CD14-positive monocyte (primary cell): ENCODE measurements at regions not wholly inside any gene's neighbourhood (a gene's known extent, or its start where the extent isn't known, plus 50 kb on each side); places are given as distances from the start of the nearest gene placed in this dataset.

Experiments
- DNase-seq, 3 donors: peaks; one replicate each; pipeline ENCODE4 v3.0.0-alpha.2; 2011 to 2022
- H2AFZ ChIP-seq: 2 replicates; pipeline ENCODE4 v1.6.0; 2012; ENCODE audit warnings: mild to moderate bottlenecking, low read depth, low read length, inconsistent platforms; ENCODE audit not compliant: insufficient read depth, poor library complexity, severe bottlenecking
- H3K27ac ChIP-seq, 2 donors: 1 replicate in 1 of 2; 2 replicates in 1 of 2; pipeline ENCODE4 v1.5.1; 2012 to 2013; ENCODE audit warnings: low read length in 2 of 2, control low read depth in 1 of 2, inconsistent platforms in 1 of 2, low read depth in 1 of 2, mild to moderate bottlenecking in 1 of 2
- H3K27me3 ChIP-seq, 2 donors: one replicate each; pipeline versions ENCODE4 v1.6.0 to v1.6.1; 2011 to 2013; ENCODE audit warnings: low read length in 2 of 2; ENCODE audit not compliant: control insufficient read depth in 2 of 2, insufficient read depth in 2 of 2
- H3K36me3 ChIP-seq, 2 donors: replicated peaks in 1 of 2; 1 replicate in 1 of 2; 2 replicates in 1 of 2; pipeline versions ENCODE4 v1.5.1 to v1.6.1; 2012 to 2013; ENCODE audit warnings: low read length in 2 of 2, control low read depth in 1 of 2, inconsistent platforms in 1 of 2, mild to moderate bottlenecking in 1 of 2; ENCODE audit not compliant: insufficient read depth in 2 of 2, control insufficient read depth in 1 of 2
- H3K4me1 ChIP-seq, 2 donors: 1 replicate in 1 of 2; 2 replicates in 1 of 2; pipeline versions ENCODE4 v1.5.1 to v1.6.1; 2012 to 2013; ENCODE audit warnings: low read length in 2 of 2, control low read depth in 1 of 2, inconsistent platforms in 1 of 2, mild to moderate bottlenecking in 1 of 2, moderate library complexity in 1 of 2; ENCODE audit not compliant: insufficient read depth in 2 of 2, control insufficient read depth in 1 of 2
- H3K4me2 ChIP-seq: replicated peaks from 2 replicates; pipeline ENCODE3; 2012; ENCODE audit warnings: low read length, moderate library complexity, mild to moderate bottlenecking; ENCODE audit not compliant: poor library complexity, severe bottlenecking; ENCODE audit errors: extremely low read depth
- H3K4me3 ChIP-seq, 3 experiments: fragments of 200-600 bp in 1 of 3; sonication (generic) in 1 of 3; replicated peaks in 1 of 3; 1 replicate in 2 of 3; 2 replicates in 1 of 3; pipeline ENCODE4 v1.5.1; 2011 to 2013; ENCODE audit warnings: low read length in 3 of 3, mild to moderate bottlenecking in 3 of 3, control low read depth in 2 of 3, low read depth in 2 of 3, inconsistent platforms in 1 of 3, moderate library complexity in 1 of 3
- H3K79me2 ChIP-seq: 2 replicates; pipeline ENCODE4 v1.6.0; 2012; ENCODE audit warnings: mild to moderate bottlenecking, control low read depth, inconsistent platforms, low read length, moderate library complexity; ENCODE audit not compliant: insufficient read depth
- H3K9ac ChIP-seq: 2 replicates; pipeline ENCODE4 v1.6.0; 2017; ENCODE audit warnings: low read length, mild to moderate bottlenecking; ENCODE audit not compliant: insufficient read depth, poor library complexity, severe bottlenecking
- H3K9me3 ChIP-seq, 2 donors: replicated peaks in 1 of 2; 1 replicate in 1 of 2; 2 replicates in 1 of 2; pipeline versions ENCODE4 v1.5.1 to v1.6.1; 2012 to 2013; ENCODE audit warnings: low read length in 2 of 2, control low read depth in 1 of 2; ENCODE audit not compliant: control insufficient read depth in 1 of 2, insufficient read depth in 1 of 2
- H4K20me1 ChIP-seq: 2 replicates; pipeline ENCODE4 v1.6.0; 2012; ENCODE audit warnings: mild to moderate bottlenecking, low read length, control low read depth, moderate library complexity; ENCODE audit not compliant: insufficient read depth
- H3K27ac Mint-ChIP-seq, 7 donors: one replicate each; pipeline ENCODE4 v1.8.0; 2020; ENCODE audit warnings: mild to moderate bottlenecking in 7 of 7, mixed read lengths in 7 of 7, moderate library complexity in 6 of 7, inconsistent platforms in 2 of 7
- H3K27me3 Mint-ChIP-seq, 3 donors: one replicate each; pipeline ENCODE4 v1.8.0; 2021 to 2022; ENCODE audit warnings: low read depth in 3 of 3, mild to moderate bottlenecking in 3 of 3, mixed read lengths in 3 of 3, moderate library complexity in 3 of 3, inconsistent platforms in 1 of 3
- H3K36me3 Mint-ChIP-seq, 2 donors: one replicate each; pipeline ENCODE4 v1.8.0; 2020; ENCODE audit warnings: mixed read lengths in 2 of 2, inconsistent platforms in 1 of 2, mild to moderate bottlenecking in 1 of 2
- H3K4me1 Mint-ChIP-seq: one replicate; pipeline ENCODE4 v1.8.0; 2020; ENCODE audit warnings: mild to moderate bottlenecking, mixed read lengths
- H3K4me3 Mint-ChIP-seq, 2 donors: one replicate each; pipeline ENCODE4 v1.8.0; 2020; ENCODE audit warnings: mild to moderate bottlenecking in 2 of 2, mixed read lengths in 2 of 2, moderate library complexity in 1 of 2
- H3K9me3 Mint-ChIP-seq, 7 donors: one replicate each; pipeline ENCODE4 v1.8.0; 2020 to 2022; ENCODE audit warnings: mixed read lengths in 7 of 7, mild to moderate bottlenecking in 6 of 7, moderate library complexity in 6 of 7, inconsistent platforms in 2 of 7
- WGBS: methylation state at CpG from one replicate; pipeline ENCODE4 v1.1.5; 2013; ENCODE audit warnings: missing lambda C conversion rate; ENCODE audit not compliant: insufficient coverage; 5-methylcytosine and 5-hydroxymethylcytosine counted together
- intact Hi-C, 2 donors: fragments of 100-400 bp; cut with micrococcal nuclease; formaldehyde crosslinking; loops; one replicate each; pipeline versions ENCODE4 v1.15.0 to v1.15.1; 2023
- TF ChIP-seq, protein P1 (sequence below): fragments of 200-600 bp; IDR thresholded peaks from one replicate; pipeline ENCODE4 v1.8.0; 2022; ENCODE audit warnings: antibody characterized with exemption, mild to moderate bottlenecking

DNA sequence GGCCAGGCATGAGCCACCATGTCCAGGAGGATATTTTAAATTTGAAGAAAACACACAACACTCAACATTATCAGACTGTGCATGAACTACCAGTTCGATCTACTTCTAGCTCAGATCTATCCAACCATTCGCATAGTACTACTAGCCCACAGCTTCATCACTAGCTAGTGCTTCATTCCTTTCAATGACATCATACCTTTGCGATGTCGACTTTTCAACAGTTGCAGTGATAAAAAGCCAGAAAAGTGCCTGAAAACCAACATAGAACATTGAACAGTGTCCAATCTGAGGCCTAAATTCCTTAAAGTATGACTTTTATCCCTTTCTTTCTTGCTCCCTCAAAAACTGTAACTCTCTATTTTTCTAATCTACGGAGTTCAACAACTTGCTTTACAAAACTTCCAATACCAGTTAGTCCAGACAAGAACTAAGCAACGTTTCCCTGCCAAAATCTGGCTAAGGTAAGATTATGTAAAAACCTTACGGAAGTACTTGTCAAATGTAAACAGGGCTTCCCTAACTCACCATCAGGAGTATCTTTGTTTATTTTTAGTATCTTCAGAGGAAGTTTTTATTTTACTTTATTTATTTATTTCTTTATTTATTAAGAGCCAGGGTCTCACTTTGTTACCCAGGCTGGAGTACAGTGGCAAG, 434.0 kb upstream of the JARID2 start:
- no peak overlapping the region for H3K9ac ChIP-seq
- WGBS = 100% methylated on average over 4 of the region's 7 CpGs
- no peak overlapping the region for H3K27ac ChIP-seq
- H3K4me2 ChIP-seq = no peak overlapping the region
- DNase-seq = no peak
- H3K27ac Mint-ChIP-seq = no peak overlapping the region
- H3K27me3 Mint-ChIP-seq = peaks cover 0 to 2% (median 1%) of the 10 kb centered on the region in 3 donors
- H3K4me1 Mint-ChIP-seq = peaks cover 11% of the 10 kb centered on the region
- no peaks in the 10 kb centered on the region for H3K4me1 ChIP-seq
- no peak overlapping the region for H3K4me3 Mint-ChIP-seq
- no peak overlapping the region for H3K4me3 ChIP-seq
- no peaks in the 10 kb centered on the region for H3K79me2 ChIP-seq
- no peaks in the 10 kb centered on the region for H4K20me1 ChIP-seq
- H3K36me3 ChIP-seq = no peaks in the 10 kb centered on the region
- H3K27me3 ChIP-seq = no peaks in the 10 kb centered on the region
- H3K36me3 Mint-ChIP-seq = peaks cover 5 to 8% of the 10 kb centered on the region in 2 donors
- H3K9me3 Mint-ChIP-seq = peaks cover 8 to 13% (median 10%) of the 10 kb centered on the region in 7 donors
- intact Hi-C loops = no loop called here
- peaks cover 9 to 11% of the 10 kb centered on the region in 2 donors for H3K9me3 ChIP-seq
- no peak overlapping the region for H2AFZ ChIP-seq
- TF ChIP-seq, protein P1, sequence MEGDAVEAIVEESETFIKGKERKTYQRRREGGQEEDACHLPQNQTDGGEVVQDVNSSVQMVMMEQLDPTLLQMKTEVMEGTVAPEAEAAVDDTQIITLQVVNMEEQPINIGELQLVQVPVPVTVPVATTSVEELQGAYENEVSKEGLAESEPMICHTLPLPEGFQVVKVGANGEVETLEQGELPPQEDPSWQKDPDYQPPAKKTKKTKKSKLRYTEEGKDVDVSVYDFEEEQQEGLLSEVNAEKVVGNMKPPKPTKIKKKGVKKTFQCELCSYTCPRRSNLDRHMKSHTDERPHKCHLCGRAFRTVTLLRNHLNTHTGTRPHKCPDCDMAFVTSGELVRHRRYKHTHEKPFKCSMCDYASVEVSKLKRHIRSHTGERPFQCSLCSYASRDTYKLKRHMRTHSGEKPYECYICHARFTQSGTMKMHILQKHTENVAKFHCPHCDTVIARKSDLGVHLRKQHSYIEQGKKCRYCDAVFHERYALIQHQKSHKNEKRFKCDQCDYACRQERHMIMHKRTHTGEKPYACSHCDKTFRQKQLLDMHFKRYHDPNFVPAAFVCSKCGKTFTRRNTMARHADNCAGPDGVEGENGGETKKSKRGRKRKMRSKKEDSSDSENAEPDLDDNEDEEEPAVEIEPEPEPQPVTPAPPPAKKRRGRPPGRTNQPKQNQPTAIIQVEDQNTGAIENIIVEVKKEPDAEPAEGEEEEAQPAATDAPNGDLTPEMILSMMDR = no peak

GRCh38 chr6:14814016-14814415, 431.9 kb upstream of the JARID2 start:
- no peak for DNase-seq
- Mint-ChIP-seq H3K36me3 (peaks cover 0 to 8% of the 10 kb centered on the region in 2 donors), H3K27me3 (peaks cover 2 to 4% (median 2%) of the 10 kb centered on the region in 3 donors), H3K4me3 (no peak overlapping the region), H3K9me3 (peaks cover 0 to 3% (median 0%) of the 10 kb centered on the region in 7 donors), H3K4me1 (peaks cover 17% of the 10 kb centered on the region), H3K27ac (peak overlapping the region in 4 of 7 donors; percentile 5 to 56 (median 24))
- H3K27ac ChIP-seq = no peak overlapping the region
- H4K20me1 ChIP-seq = no peaks in the 10 kb centered on the region
- H3K4me1 ChIP-seq = no peaks in the 10 kb centered on the region
- TF ChIP-seq, protein P1 = no peak
- no peak overlapping the region for H3K4me3 ChIP-seq
- H3K36me3 ChIP-seq = no peaks in the 10 kb centered on the region
- no peaks in the 10 kb centered on the region for H3K9me3 ChIP-seq
- no peaks in the 10 kb centered on the region for H3K27me3 ChIP-seq
- no peak overlapping the region for H2AFZ ChIP-seq
- H3K4me2 ChIP-seq = no peak overlapping the region
- H3K9ac ChIP-seq = no peak overlapping the region
- H3K79me2 ChIP-seq = no peaks in the 10 kb centered on the region
- WGBS = 90% methylated on average over 1 of the region's 2 CpGs
- intact Hi-C loops = no loop called here
